GM10248 (cell line): ENCODE measurements at regions not wholly inside any gene's neighbourhood (a gene's known extent, or its start where the extent isn't known, plus 50 kb on each side); places are given as distances from the start of the nearest gene placed in this dataset.

ENCODE experiments used
- CTCF ChIA-PET: fragments of 300-600 bp; sonication (Branson Sonifier 250); formaldehyde crosslinking; extraction: SDS; loops from one replicate; lab custom pipeline; 2021; ENCODE audit warnings: antibody characterized with exemption; lab: Yijun Ruan, JAX
- POLR2A ChIA-PET: fragments of 350-650 bp; sonication (Branson Sonifier 250); formaldehyde crosslinking; extraction: SDS; loops from one replicate; lab custom pipeline; 2020; ENCODE audit warnings: antibody characterized with exemption; lab: Yijun Ruan, JAX
- DNase-seq: peaks from one replicate; pipeline ENCODE4 v3.0.0; 2012; ENCODE audit errors: extremely low spot score
- CTCF ChIP-seq: IDR thresholded peaks from 2 replicates; pipeline ENCODE4 v1.5.1; 2012; ENCODE audit warnings: mild to moderate bottlenecking, low read depth; ENCODE audit errors: extremely low read depth, missing control alignments, control extremely low read depth

GRCh38 chr1:4594286-4594991 is 60.0 kb upstream of the AJAP1 start:
- no peak for TF ChIP-seq CTCF
- no peak for DNase-seq
- CTCF ChIA-PET = interaction anchor here (0.9 kb wide), 1 partner anchor 11 kb away, joined by 3 read pairs; no protein-coding TSS in a partner anchor
- POLR2A ChIA-PET = no interaction called here

- no peak for TF ChIP-seq CTCF
- ChIA-PET POLR2A (no interaction called here), CTCF (no interaction called here)
- DNase-seq = no peak
These were observed 58.8 kb upstream of the AJAP1 start for GRCh38 chr1:4595341-4596225.

- TF ChIP-seq CTCF = no peak
- POLR2A ChIA-PET = no interaction called here
- CTCF ChIA-PET = interaction anchor here (1.5 kb wide), 1 partner anchor 12 kb away, joined by 4 read pairs; no protein-coding TSS in a partner anchor
- DNase-seq = no peak
These were observed 57.9 kb upstream of the AJAP1 start for GRCh38 chr1:4596486-4596885.

- TF ChIP-seq CTCF = no peak
- POLR2A ChIA-PET = no interaction called here
- CTCF ChIA-PET = interaction anchor here (1.5 kb wide), 1 partner anchor 12 kb away, joined by 4 read pairs; no protein-coding TSS in a partner anchor
- DNase-seq = no peak
These were observed 57.4 kb upstream of the AJAP1 start for GRCh38 chr1:4597020-4597419.

- ChIA-PET POLR2A (no interaction called here), CTCF (no interaction called here)
- TF ChIP-seq CTCF = no peak
- no peak for DNase-seq
These were observed 55.8 kb upstream of the AJAP1 start for GRCh38 chr1:4598561-4598960.

- ChIA-PET POLR2A (no interaction called here), CTCF (no interaction called here)
- TF ChIP-seq CTCF = no peak
- DNase-seq = no peak
These were observed 54.9 kb upstream of the AJAP1 start for GRCh38 chr1:4599521-4599920.
